HFFc6 (cell line): ENCODE measurements at regions not wholly inside any gene's neighbourhood (a gene's known extent, or its start where the extent isn't known, plus 50 kb on each side); places are given as distances from the start of the nearest gene placed in this dataset.

Experiments used
- DNase-seq: peaks from one replicate; pipeline ENCODE4 v3.0.0-alpha.2; 2018
- H3K27ac Mint-ChIP-seq: 2 replicates; pipeline ENCODE4 v1.8.0; 2020; ENCODE audit warnings: mild to moderate bottlenecking, mixed read lengths
- H3K27me3 Mint-ChIP-seq: 2 replicates; pipeline ENCODE4 v1.8.0; 2021; ENCODE audit warnings: mild to moderate bottlenecking, moderate library complexity, mixed read lengths; ENCODE audit not compliant: insufficient read depth
- H3K36me3 Mint-ChIP-seq: 2 replicates; pipeline ENCODE4 v1.8.0; 2021; ENCODE audit warnings: low read depth, mixed read lengths
- H3K4me1 Mint-ChIP-seq: 2 replicates; pipeline ENCODE4 v1.8.0; 2020; ENCODE audit warnings: low read depth, mixed read lengths
- H3K4me3 Mint-ChIP-seq: 2 replicates; pipeline ENCODE4 v1.8.0; 2020; ENCODE audit warnings: mild to moderate bottlenecking, moderate library complexity, mixed read lengths
- H3K9me3 Mint-ChIP-seq: 2 replicates; pipeline ENCODE4 v1.8.0; 2020; ENCODE audit warnings: mild to moderate bottlenecking, mixed read lengths
- TF ChIP-seq, protein P1 (sequence below): fragments of 200-600 bp; sonication (generic); IDR thresholded peaks from 2 replicates; pipeline ENCODE4 v1.5.0; 2021; ENCODE audit warnings: antibody characterized with exemption, mild to moderate bottlenecking

DNA sequence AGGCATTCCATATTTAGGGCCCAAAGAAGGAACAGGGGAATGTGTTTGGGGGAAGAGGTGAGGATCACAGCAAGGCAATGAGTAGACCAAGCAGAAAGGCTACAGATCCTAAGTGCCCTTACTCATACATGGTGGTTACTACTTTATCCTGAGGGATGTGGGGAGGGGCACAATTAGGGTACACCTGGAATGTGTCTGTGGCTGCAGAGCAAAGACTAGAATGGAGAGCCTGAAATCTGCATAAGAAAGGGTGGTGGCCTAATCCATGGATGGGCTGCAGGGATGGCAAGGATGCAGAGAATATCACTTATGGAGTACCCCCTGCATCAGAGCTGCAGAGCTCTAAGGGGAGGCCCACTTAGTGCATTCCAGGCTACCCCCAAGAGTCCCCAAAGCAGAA lies 352.6 kb upstream of the TRPC7 start:
- H3K9me3 Mint-ChIP-seq, result no peaks in the 10 kb centered on the region
- H3K36me3 Mint-ChIP-seq, result no peaks in the 10 kb centered on the region
- DNase-seq, result no peak
- TF ChIP-seq, protein P1, sequence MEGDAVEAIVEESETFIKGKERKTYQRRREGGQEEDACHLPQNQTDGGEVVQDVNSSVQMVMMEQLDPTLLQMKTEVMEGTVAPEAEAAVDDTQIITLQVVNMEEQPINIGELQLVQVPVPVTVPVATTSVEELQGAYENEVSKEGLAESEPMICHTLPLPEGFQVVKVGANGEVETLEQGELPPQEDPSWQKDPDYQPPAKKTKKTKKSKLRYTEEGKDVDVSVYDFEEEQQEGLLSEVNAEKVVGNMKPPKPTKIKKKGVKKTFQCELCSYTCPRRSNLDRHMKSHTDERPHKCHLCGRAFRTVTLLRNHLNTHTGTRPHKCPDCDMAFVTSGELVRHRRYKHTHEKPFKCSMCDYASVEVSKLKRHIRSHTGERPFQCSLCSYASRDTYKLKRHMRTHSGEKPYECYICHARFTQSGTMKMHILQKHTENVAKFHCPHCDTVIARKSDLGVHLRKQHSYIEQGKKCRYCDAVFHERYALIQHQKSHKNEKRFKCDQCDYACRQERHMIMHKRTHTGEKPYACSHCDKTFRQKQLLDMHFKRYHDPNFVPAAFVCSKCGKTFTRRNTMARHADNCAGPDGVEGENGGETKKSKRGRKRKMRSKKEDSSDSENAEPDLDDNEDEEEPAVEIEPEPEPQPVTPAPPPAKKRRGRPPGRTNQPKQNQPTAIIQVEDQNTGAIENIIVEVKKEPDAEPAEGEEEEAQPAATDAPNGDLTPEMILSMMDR, result no peak
- no peak overlapping the region for H3K4me3 Mint-ChIP-seq
- no peaks in the 10 kb centered on the region for H3K4me1 Mint-ChIP-seq
- no peak overlapping the region for H3K27ac Mint-ChIP-seq
- H3K27me3 Mint-ChIP-seq, result peaks cover 16% of the 10 kb centered on the region

DNA sequence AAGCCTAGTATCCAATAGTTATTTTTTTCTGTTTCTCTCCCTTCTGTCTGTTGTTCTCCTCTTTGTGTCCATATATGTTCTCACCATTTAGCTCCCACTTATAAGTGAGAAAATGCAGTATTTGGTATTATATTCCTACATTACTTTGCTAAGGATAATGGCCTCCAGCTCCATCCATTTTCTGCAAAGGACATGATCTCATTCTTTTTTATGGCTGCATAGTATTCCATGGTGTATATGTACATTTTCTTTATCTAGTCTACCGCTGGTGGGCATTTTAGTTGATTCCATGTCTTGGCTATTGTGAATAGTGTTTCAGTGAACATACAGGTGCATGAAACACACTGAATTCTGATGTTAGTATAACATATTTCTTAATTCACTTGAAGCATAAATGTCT lies 348.9 kb upstream of the TRPC7 start:
- Mint-ChIP-seq H3K36me3 (no peaks in the 10 kb centered on the region), H3K27me3 (peaks cover 11% of the 10 kb centered on the region), H3K4me3 (no peak overlapping the region), H3K27ac (no peak overlapping the region), H3K9me3 (no peaks in the 10 kb centered on the region), H3K4me1 (no peaks in the 10 kb centered on the region)
- no peak for DNase-seq
- TF ChIP-seq, protein P1, result no peak

DNA sequence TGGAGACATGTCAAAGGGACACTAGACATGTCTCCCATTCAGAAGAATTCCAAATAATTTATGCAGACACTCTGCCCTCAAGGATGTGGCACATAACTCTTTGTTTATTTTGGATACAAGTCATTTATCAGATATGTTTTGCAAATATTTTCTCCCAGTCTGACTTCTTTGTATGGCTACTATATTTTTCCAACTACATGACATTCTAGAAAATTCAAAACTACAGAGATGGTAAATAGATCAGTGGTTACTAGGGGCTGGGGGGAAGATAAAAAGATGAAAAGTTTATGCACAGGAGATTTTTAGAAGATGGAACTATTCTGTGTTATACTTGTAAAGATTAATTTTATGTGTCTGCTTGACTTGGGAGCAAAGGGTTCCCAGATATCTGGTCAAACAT lies 347.3 kb upstream of the TRPC7 start:
- no peaks in the 10 kb centered on the region for H3K36me3 Mint-ChIP-seq
- H3K4me3 Mint-ChIP-seq, result no peak overlapping the region
- H3K9me3 Mint-ChIP-seq, result no peaks in the 10 kb centered on the region
- no peaks in the 10 kb centered on the region for H3K4me1 Mint-ChIP-seq
- no peak for DNase-seq
- TF ChIP-seq, protein P1, result no peak
- peaks cover 3% of the 10 kb centered on the region for H3K27me3 Mint-ChIP-seq
- H3K27ac Mint-ChIP-seq, result no peak overlapping the region

DNA sequence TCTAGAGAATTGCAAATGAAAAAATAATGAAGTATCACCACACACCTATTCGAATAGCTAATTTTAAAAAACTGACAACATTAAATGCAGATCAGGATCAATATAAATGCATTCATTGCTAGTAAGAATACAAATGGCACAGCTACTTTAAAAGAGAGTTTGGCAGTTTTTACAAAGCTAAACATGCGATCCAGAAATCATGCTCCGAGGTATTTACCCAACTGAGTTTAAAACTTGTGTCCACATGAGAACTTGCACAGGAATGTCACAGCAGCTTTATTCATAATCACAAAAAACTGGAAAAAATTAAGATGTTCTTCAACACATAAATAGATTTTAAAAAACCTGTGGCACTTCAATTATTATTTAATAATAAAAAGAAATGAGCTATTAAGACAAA lies 345.5 kb upstream of the TRPC7 start:
- Mint-ChIP-seq H3K4me1 (no peaks in the 10 kb centered on the region), H3K36me3 (no peaks in the 10 kb centered on the region), H3K4me3 (no peak overlapping the region), H3K9me3 (no peaks in the 10 kb centered on the region), H3K27me3 (peaks cover 4% of the 10 kb centered on the region; the same call in 1 of the 2 replicates), H3K27ac (no peak overlapping the region)
- no peak for DNase-seq
- TF ChIP-seq, protein P1, result no peak

DNA sequence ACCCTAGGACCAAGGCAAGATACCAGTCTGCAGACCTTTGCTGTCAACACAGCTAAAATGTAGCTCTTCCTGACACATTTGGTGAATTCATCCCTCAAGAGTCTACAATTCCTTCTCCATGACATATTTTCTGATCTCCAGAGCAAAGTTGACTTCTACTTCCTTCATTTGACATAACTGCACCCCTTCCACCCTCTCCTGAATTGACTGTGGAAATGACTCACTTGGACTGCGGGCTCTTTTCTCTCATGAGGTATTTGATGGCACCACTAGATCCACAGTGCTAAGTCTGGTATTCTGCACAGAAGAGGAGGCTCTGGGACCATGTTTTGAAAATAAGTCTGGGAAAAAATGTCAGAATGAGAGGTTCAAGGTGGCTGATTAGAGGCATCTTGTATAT lies 338.4 kb upstream of the TRPC7 start:
- Mint-ChIP-seq H3K36me3 (no peaks in the 10 kb centered on the region), H3K9me3 (no peaks in the 10 kb centered on the region)
- DNase-seq, result peak; percentile 15

More for the DNA sequence above, 338.4 kb upstream of the TRPC7 start:
- H3K27me3 Mint-ChIP-seq, result peaks cover 5% of the 10 kb centered on the region
- peaks cover 11% of the 10 kb centered on the region; the same call in 1 of the 2 replicates for H3K4me1 Mint-ChIP-seq
- TF ChIP-seq, protein P1, result no peak
- H3K4me3 Mint-ChIP-seq, result no peak overlapping the region
- H3K27ac Mint-ChIP-seq, result no peak overlapping the region
